WTC11 (cell line): ENCODE measurements at regions not wholly inside any gene's neighbourhood (a gene's known extent, or its start where the extent isn't known, plus 50 kb on each side); places are given as distances from the start of the nearest gene placed in this dataset.

ENCODE experiments used
- ATAC-seq: fragments of 200-7000 bp; cut with Tn5 transposase; 2 replicates; pipeline ENCODE4 v1.10.0; 2021; ENCODE audit warnings: mild to moderate bottlenecking, moderate library complexity
- CTCF ChIA-PET: fragments of 300-600 bp; sonication (Branson Sonifier 250); formaldehyde crosslinking; loops from one replicate; lab custom pipeline; 2021; ENCODE audit warnings: antibody characterized with exemption; lab: Charles Lee
- POLR2A ChIA-PET: fragments of 350-600 bp; sonication (Branson Sonifier 250); formaldehyde crosslinking; loops from one replicate; lab custom pipeline; 2021; ENCODE audit warnings: antibody characterized with exemption; lab: Charles Lee
- DNase-seq: peaks from one replicate; pipeline ENCODE4 v3.0.0; 2021; ENCODE audit warnings: low spot score
- H3K27ac Mint-ChIP-seq: 2 replicates; pipeline ENCODE4 v1.8.0; 2021; ENCODE audit warnings: mixed read lengths
- H3K27me3 Mint-ChIP-seq: 2 replicates; pipeline ENCODE4 v1.8.0; 2021; ENCODE audit warnings: low read depth, mild to moderate bottlenecking, moderate library complexity, mixed read lengths
- H3K36me3 Mint-ChIP-seq: 2 replicates; pipeline ENCODE4 v1.8.0; 2021; ENCODE audit warnings: mixed read lengths
- H3K4me1 Mint-ChIP-seq: 2 replicates; pipeline ENCODE4 v1.8.0; 2022; ENCODE audit warnings: mixed read lengths
- H3K4me3 Mint-ChIP-seq: 2 replicates; pipeline ENCODE4 v1.8.0; 2021; ENCODE audit warnings: mild to moderate bottlenecking, moderate library complexity, mixed read lengths
- H3K9me3 Mint-ChIP-seq: 2 replicates; pipeline ENCODE4 v1.8.0; 2021; ENCODE audit warnings: mixed read lengths
- CBFB ChIP-seq: sonication (generic); formaldehyde crosslinking; IDR thresholded peaks from 2 replicates; pipeline ENCODE4 v1.8.1; 2022; ENCODE audit warnings: mild to moderate bottlenecking, low read depth, missing genetic modification reagents
- CREM ChIP-seq: sonication (generic); formaldehyde crosslinking; IDR thresholded peaks from 2 replicates; pipeline ENCODE4 v1.8.1; 2022; ENCODE audit warnings: mild to moderate bottlenecking, missing genetic modification reagents, moderate library complexity
- E2F1 ChIP-seq: sonication (generic); formaldehyde crosslinking; IDR thresholded peaks from 2 replicates; pipeline ENCODE4 v1.8.0; 2022; ENCODE audit warnings: mild to moderate bottlenecking, missing genetic modification reagents
- ELF4 ChIP-seq: sonication (generic); formaldehyde crosslinking; IDR thresholded peaks from 2 replicates; pipeline ENCODE4 v1.8.1; 2022; ENCODE audit warnings: low read depth, mild to moderate bottlenecking, moderate library complexity, missing genetic modification reagents
- ERG ChIP-seq: fragments of 250-450 bp; sonication (Bioruptor Pico); IDR thresholded peaks from 2 replicates; pipeline ENCODE4 v1.8.0; 2021; ENCODE audit warnings: mild to moderate bottlenecking
- FOXJ3 ChIP-seq: sonication (generic); formaldehyde crosslinking; IDR thresholded peaks from 2 replicates; pipeline ENCODE4 v1.9.0; 2021; ENCODE audit warnings: missing genetic modification reagents, mild to moderate bottlenecking, borderline replicate concordance
- HMGA2 ChIP-seq: fragments of 250-450 bp; sonication (Bioruptor Pico); IDR thresholded peaks from 2 replicates; pipeline ENCODE4 v1.4.0; 2021; ENCODE audit warnings: mild to moderate bottlenecking, moderate library complexity
- HMGXB4 ChIP-seq: sonication (generic); formaldehyde crosslinking; IDR thresholded peaks from 2 replicates; pipeline ENCODE4 v1.8.1; 2023; ENCODE audit warnings: mild to moderate bottlenecking, moderate library complexity, missing genetic modification reagents
- IRF1 ChIP-seq: sonication (generic); formaldehyde crosslinking; IDR thresholded peaks from 2 replicates; pipeline ENCODE4 v1.8.0; 2023; ENCODE audit warnings: missing genetic modification reagents
- IRF2 ChIP-seq: sonication (generic); formaldehyde crosslinking; IDR thresholded peaks from 2 replicates; pipeline ENCODE4 v1.8.0; 2022; ENCODE audit warnings: low read depth, missing genetic modification reagents, borderline replicate concordance
- NFATC4 ChIP-seq: fragments of 250-450 bp; sonication (Bioruptor Pico); IDR thresholded peaks from 2 replicates; pipeline ENCODE4 v1.9.0; 2021; ENCODE audit warnings: mild to moderate bottlenecking
- NR1H2 ChIP-seq: sonication (generic); formaldehyde crosslinking; IDR thresholded peaks from 2 replicates; pipeline ENCODE4 v1.9.0; 2021; ENCODE audit warnings: mild to moderate bottlenecking, moderate library complexity, missing genetic modification reagents
- SP1 ChIP-seq: sonication (generic); formaldehyde crosslinking; conservative IDR thresholded peaks from 2 replicates; pipeline ENCODE4 v1.8.1; 2022; ENCODE audit warnings: missing genetic modification reagents
- ZBTB43 ChIP-seq: sonication (generic); formaldehyde crosslinking; IDR thresholded peaks from 2 replicates; pipeline ENCODE4 v1.8.1; 2023; ENCODE audit warnings: mild to moderate bottlenecking, missing genetic modification reagents
- ZNF219 ChIP-seq: sonication (generic); formaldehyde crosslinking; IDR thresholded peaks from 2 replicates; pipeline ENCODE4 v1.8.0; 2023; ENCODE audit warnings: missing genetic modification reagents, mild to moderate bottlenecking, borderline replicate concordance
- TF ChIP-seq, protein P1 (sequence below): sonication (generic); formaldehyde crosslinking; IDR thresholded peaks from 2 replicates; pipeline ENCODE4 v1.8.1; 2023; ENCODE audit warnings: mild to moderate bottlenecking, missing genetic modification reagents
- TF ChIP-seq, protein P2 (sequence below): fragments of 250-450 bp; sonication (Bioruptor Pico); IDR thresholded peaks from 2 replicates; pipeline ENCODE4 v1.9.0; 2021; ENCODE audit warnings: mild to moderate bottlenecking, borderline replicate concordance
- TF ChIP-seq, protein P3 (sequence below): sonication (generic); formaldehyde crosslinking; IDR thresholded peaks from 2 replicates; pipeline ENCODE4 v1.8.1; 2023; ENCODE audit warnings: mild to moderate bottlenecking, missing genetic modification reagents, moderate library complexity

GRCh38 chr6:51336185-51336584 is 517.5 kb downstream of the TFAP2B start:
- Mint-ChIP-seq H3K9me3 (no peaks in the 10 kb centered on the region), H3K36me3 (no peaks in the 10 kb centered on the region), H3K4me1 (no peaks in the 10 kb centered on the region; the same call in none of the 2 replicates), H3K4me3 (no peak overlapping the region), H3K27ac (no peak overlapping the region), H3K27me3 (no peaks in the 10 kb centered on the region)
- DNase-seq (no peak), ATAC-seq (no peak)
- POLR2A ChIA-PET = no interaction called here
- CTCF ChIA-PET = no interaction called here
- TF ChIP-seq ERG = no peak
- no peak for TF ChIP-seq CBFB (CRISPR knock-in tag)
- no peak for TF ChIP-seq HMGXB4 (CRISPR knock-in tag)
- TF ChIP-seq, protein P1, sequence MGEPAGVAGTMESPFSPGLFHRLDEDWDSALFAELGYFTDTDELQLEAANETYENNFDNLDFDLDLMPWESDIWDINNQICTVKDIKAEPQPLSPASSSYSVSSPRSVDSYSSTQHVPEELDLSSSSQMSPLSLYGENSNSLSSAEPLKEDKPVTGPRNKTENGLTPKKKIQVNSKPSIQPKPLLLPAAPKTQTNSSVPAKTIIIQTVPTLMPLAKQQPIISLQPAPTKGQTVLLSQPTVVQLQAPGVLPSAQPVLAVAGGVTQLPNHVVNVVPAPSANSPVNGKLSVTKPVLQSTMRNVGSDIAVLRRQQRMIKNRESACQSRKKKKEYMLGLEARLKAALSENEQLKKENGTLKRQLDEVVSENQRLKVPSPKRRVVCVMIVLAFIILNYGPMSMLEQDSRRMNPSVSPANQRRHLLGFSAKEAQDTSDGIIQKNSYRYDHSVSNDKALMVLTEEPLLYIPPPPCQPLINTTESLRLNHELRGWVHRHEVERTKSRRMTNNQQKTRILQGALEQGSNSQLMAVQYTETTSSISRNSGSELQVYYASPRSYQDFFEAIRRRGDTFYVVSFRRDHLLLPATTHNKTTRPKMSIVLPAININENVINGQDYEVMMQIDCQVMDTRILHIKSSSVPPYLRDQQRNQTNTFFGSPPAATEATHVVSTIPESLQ (CRISPR knock-in tag) = no peak
- TF ChIP-seq IRF2 (CRISPR knock-in tag) = no peak
- TF ChIP-seq, protein P2, sequence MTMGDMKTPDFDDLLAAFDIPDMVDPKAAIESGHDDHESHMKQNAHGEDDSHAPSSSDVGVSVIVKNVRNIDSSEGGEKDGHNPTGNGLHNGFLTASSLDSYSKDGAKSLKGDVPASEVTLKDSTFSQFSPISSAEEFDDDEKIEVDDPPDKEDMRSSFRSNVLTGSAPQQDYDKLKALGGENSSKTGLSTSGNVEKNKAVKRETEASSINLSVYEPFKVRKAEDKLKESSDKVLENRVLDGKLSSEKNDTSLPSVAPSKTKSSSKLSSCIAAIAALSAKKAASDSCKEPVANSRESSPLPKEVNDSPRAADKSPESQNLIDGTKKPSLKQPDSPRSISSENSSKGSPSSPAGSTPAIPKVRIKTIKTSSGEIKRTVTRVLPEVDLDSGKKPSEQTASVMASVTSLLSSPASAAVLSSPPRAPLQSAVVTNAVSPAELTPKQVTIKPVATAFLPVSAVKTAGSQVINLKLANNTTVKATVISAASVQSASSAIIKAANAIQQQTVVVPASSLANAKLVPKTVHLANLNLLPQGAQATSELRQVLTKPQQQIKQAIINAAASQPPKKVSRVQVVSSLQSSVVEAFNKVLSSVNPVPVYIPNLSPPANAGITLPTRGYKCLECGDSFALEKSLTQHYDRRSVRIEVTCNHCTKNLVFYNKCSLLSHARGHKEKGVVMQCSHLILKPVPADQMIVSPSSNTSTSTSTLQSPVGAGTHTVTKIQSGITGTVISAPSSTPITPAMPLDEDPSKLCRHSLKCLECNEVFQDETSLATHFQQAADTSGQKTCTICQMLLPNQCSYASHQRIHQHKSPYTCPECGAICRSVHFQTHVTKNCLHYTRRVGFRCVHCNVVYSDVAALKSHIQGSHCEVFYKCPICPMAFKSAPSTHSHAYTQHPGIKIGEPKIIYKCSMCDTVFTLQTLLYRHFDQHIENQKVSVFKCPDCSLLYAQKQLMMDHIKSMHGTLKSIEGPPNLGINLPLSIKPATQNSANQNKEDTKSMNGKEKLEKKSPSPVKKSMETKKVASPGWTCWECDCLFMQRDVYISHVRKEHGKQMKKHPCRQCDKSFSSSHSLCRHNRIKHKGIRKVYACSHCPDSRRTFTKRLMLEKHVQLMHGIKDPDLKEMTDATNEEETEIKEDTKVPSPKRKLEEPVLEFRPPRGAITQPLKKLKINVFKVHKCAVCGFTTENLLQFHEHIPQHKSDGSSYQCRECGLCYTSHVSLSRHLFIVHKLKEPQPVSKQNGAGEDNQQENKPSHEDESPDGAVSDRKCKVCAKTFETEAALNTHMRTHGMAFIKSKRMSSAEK (CRISPR knock-in tag) = no peak
- TF ChIP-seq ZBTB43 = no peak

DNA sequence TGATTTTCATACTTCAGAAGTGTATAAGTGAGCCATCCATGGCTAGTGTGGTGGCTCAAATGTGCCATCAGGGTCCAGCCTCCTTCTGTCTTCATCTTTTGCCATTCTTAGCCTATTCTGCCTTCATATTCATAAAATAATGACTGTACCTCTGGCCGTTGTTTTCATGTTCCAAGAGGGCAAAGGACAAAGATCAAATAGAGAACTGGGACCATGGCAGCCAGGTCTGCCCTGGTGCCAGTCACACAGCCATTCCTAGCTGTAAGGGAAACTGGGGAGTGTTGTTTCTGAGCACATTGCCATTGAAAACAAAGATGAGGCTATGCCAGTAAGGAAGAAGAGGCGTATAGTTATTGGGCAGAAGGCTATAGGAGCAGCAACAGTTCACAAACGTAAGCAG is 518.6 kb downstream of the TFAP2B start:
- ATAC-seq (no peak), DNase-seq (no peak)
- Mint-ChIP-seq H3K9me3 (no peaks in the 10 kb centered on the region), H3K27ac (no peak overlapping the region), H3K27me3 (no peaks in the 10 kb centered on the region), H3K4me3 (no peak overlapping the region), H3K4me1 (no peaks in the 10 kb centered on the region), H3K36me3 (no peaks in the 10 kb centered on the region)
- CTCF ChIA-PET = no interaction called here
- POLR2A ChIA-PET = no interaction called here
- TF ChIP-seq NR1H2 (CRISPR knock-in tag) (no peak), FOXJ3 (CRISPR knock-in tag) (no peak), IRF1 (CRISPR knock-in tag) (no peak), ELF4 (CRISPR knock-in tag) (no peak), ZBTB43 (no peak), E2F1 (no peak), ZNF219 (CRISPR knock-in tag) (no peak), CREM (CRISPR knock-in tag) (no peak), SP1 (CRISPR knock-in tag) (no peak), HMGA2 (no peak), NFATC4 (CRISPR knock-in tag) (no peak)
- TF ChIP-seq, protein P3, sequence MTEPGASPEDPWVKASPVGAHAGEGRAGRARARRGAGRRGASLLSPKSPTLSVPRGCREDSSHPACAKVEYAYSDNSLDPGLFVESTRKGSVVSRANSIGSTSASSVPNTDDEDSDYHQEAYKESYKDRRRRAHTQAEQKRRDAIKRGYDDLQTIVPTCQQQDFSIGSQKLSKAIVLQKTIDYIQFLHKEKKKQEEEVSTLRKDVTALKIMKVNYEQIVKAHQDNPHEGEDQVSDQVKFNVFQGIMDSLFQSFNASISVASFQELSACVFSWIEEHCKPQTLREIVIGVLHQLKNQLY (CRISPR knock-in tag) = no peak
- TF ChIP-seq, protein P1 (CRISPR knock-in tag) = no peak
